ENCODE measurements at regions not wholly inside any gene's neighbourhood (a gene's known extent, or its start where the extent isn't known, plus 50 kb on each side); places are given as distances from the start of the nearest gene placed in this dataset.

- Histone ChIP-seq H3K4me2 (no peak overlapping the region), H3K4me1 (ENCODE audit: insufficient read depth) (no peaks in the 10 kb centered on the region), H3K27me3 (no peaks in the 10 kb centered on the region), H3K79me2 (no peaks in the 10 kb centered on the region), H3K4me3 (no peak overlapping the region), H3K36me3 (replicated peaks; ENCODE audit: insufficient read depth, low read depth) (no peaks in the 10 kb centered on the region), H3K9me3 (ENCODE audit: low read depth) (no peaks in the 10 kb centered on the region), H3K27ac (no peak overlapping the region), H3K9me2 (replicated peaks; ENCODE audit: insufficient read depth) (no peaks in the 10 kb centered on the region), H2AFZ (no peak overlapping the region), H4K20me1 (ENCODE audit: insufficient read depth, poor library complexity, severe bottlenecking) (no peaks in the 10 kb centered on the region)
- no peak for DNase-seq (ENCODE audit: low spot score)
- no peak for TF ChIP-seq EZH2 (IDR thresholded peaks at IDR 0.05; ENCODE audit: borderline replicate concordance)
- TF ChIP-seq EZH2phosphoT487 (IDR thresholded peaks at IDR 0.05; ENCODE audit: low read depth, severe bottlenecking, unreplicated experiment): no peak
- TF ChIP-seq CTCF (IDR thresholded peaks at IDR 0.05; ENCODE audit: poor library complexity): no peak
- WGBS (ENCODE audit: low lambda C conversion rate, missing lambda C conversion rate): 0% methylated on average over 1 of the region's 1 CpG
Observed at GRCh38 chr5:13325765-13326164, 618.7 kb downstream of the DNAH5 start.

GRCh38 chr5:13322769-13323168 lies 621.7 kb downstream of the DNAH5 start:
- Histone ChIP-seq H3K27me3 (no peaks in the 10 kb centered on the region), H3K4me3 (no peak overlapping the region), H3K4me1 (ENCODE audit: insufficient read depth) (no peaks in the 10 kb centered on the region), H4K20me1 (ENCODE audit: insufficient read depth, poor library complexity, severe bottlenecking) (no peaks in the 10 kb centered on the region), H3K36me3 (replicated peaks; ENCODE audit: insufficient read depth, low read depth) (no peaks in the 10 kb centered on the region), H3K79me2 (no peaks in the 10 kb centered on the region), H2AFZ (no peak overlapping the region), H3K9me3 (ENCODE audit: low read depth) (no peaks in the 10 kb centered on the region), H3K9me2 (replicated peaks; ENCODE audit: insufficient read depth) (no peaks in the 10 kb centered on the region), H3K4me2 (no peak overlapping the region), H3K27ac (no peak overlapping the region)
- TF ChIP-seq EZH2phosphoT487 (IDR thresholded peaks at IDR 0.05; ENCODE audit: low read depth, severe bottlenecking, unreplicated experiment) (no peak), CTCF (IDR thresholded peaks at IDR 0.05; ENCODE audit: poor library complexity) (no peak), EZH2 (IDR thresholded peaks at IDR 0.05; ENCODE audit: borderline replicate concordance) (no peak)
- DNase-seq (ENCODE audit: low spot score): no peak

GRCh38 chr5:13317654-13318053 lies 626.8 kb downstream of the DNAH5 start:
- no peaks in the 10 kb centered on the region for H3K9me3 ChIP-seq (ENCODE audit: low read depth)
- H3K27me3 ChIP-seq: no peaks in the 10 kb centered on the region
- WGBS (ENCODE audit: low lambda C conversion rate, missing lambda C conversion rate): 67% methylated on average over 3 of the region's 3 CpGs
- H3K79me2 ChIP-seq: no peaks in the 10 kb centered on the region
- no peaks in the 10 kb centered on the region for H4K20me1 ChIP-seq (ENCODE audit: insufficient read depth, poor library complexity, severe bottlenecking)
- H3K4me2 ChIP-seq: no peak overlapping the region
- H3K9me2 ChIP-seq (replicated peaks; ENCODE audit: insufficient read depth): no peaks in the 10 kb centered on the region
- H3K4me3 ChIP-seq: no peak overlapping the region
- H2AFZ ChIP-seq: no peak overlapping the region
- no peaks in the 10 kb centered on the region for H3K4me1 ChIP-seq (ENCODE audit: insufficient read depth)
- DNase-seq (ENCODE audit: low spot score): no peak
- TF ChIP-seq EZH2phosphoT487 (IDR thresholded peaks at IDR 0.05; ENCODE audit: low read depth, severe bottlenecking, unreplicated experiment): no peak
- no peak for TF ChIP-seq CTCF (IDR thresholded peaks at IDR 0.05; ENCODE audit: poor library complexity)
- TF ChIP-seq EZH2 (IDR thresholded peaks at IDR 0.05; ENCODE audit: borderline replicate concordance): no peak
- no peak overlapping the region for H3K27ac ChIP-seq
- no peaks in the 10 kb centered on the region for H3K36me3 ChIP-seq (replicated peaks; ENCODE audit: insufficient read depth, low read depth)

DNA sequence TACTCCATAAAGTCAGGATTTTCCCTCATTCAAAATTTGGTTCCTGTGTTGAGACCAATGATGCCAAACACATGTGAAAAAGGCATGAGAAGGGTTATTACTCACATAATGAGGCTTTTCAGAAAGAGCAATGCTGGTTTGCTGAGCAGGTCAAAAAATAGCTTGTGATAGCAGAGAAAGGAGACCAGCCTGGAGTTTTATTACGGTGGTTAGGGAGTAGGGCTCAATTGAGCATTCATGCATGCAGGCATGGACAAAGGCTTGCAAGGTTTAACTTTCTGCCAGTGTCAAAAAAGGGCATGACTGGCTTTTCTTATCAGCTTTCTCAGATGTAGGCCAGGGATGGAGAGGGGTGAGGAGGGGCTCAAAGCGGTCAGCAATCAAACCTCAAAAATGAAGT lies 628.3 kb downstream of the DNAH5 start:
- Histone ChIP-seq H3K9me2 (replicated peaks; ENCODE audit: insufficient read depth) (no peaks in the 10 kb centered on the region), H3K79me2 (no peaks in the 10 kb centered on the region), H3K4me3 (no peak overlapping the region), H3K4me2 (no peak overlapping the region), H4K20me1 (ENCODE audit: insufficient read depth, poor library complexity, severe bottlenecking) (no peaks in the 10 kb centered on the region), H3K36me3 (replicated peaks; ENCODE audit: insufficient read depth, low read depth) (no peaks in the 10 kb centered on the region), H3K27me3 (no peaks in the 10 kb centered on the region), H3K4me1 (ENCODE audit: insufficient read depth) (no peaks in the 10 kb centered on the region), H2AFZ (no peak overlapping the region), H3K9me3 (ENCODE audit: low read depth) (no peaks in the 10 kb centered on the region), H3K27ac (no peak overlapping the region)
- DNase-seq (ENCODE audit: low spot score): no peak
- TF ChIP-seq EZH2phosphoT487 (IDR thresholded peaks at IDR 0.05; ENCODE audit: low read depth, severe bottlenecking, unreplicated experiment) (no peak), EZH2 (IDR thresholded peaks at IDR 0.05; ENCODE audit: borderline replicate concordance) (no peak), CTCF (IDR thresholded peaks at IDR 0.05; ENCODE audit: poor library complexity) (no peak)
- WGBS (ENCODE audit: low lambda C conversion rate, missing lambda C conversion rate): 61% methylated on average over 2 of the region's 2 CpGs

All from hepatocyte (in vitro differentiated cells).